MCF 10A (cell line): ENCODE measurements at regions not wholly inside any gene's neighbourhood (a gene's known extent, or its start where the extent isn't known, plus 50 kb on each side); places are given as distances from the start of the nearest gene placed in this dataset.

Source experiments
- BruUV-seq: library from RNA; stranded (reverse); fragments of 400-500 nt; replicated peaks from 2 replicates; lab custom pipeline; 2021; lab: Mats Ljungman, UMichigan
- CTCF ChIA-PET: fragments of 300-600 bp; sonication (Branson Sonifier 250); formaldehyde crosslinking; extraction: SDS; loops from one replicate; lab custom pipeline; 2021; ENCODE audit warnings: antibody characterized with exemption, inconsistent platforms; lab: Yijun Ruan, JAX
- POLR2A ChIA-PET: fragments of 300-600, 350-650 bp; sonication (Branson Sonifier 250); formaldehyde crosslinking; extraction: SDS; loops from one replicate; lab custom pipeline; 2020; ENCODE audit warnings: antibody characterized with exemption, inconsistent platforms; lab: Yijun Ruan, JAX
- DNase-seq: peaks from one replicate; pipeline ENCODE4 v3.0.0-alpha.2; 2018; ENCODE audit not compliant: unreplicated experiment
- H3K27ac Mint-ChIP-seq: one replicate; pipeline ENCODE4 v1.8.0; 2022; ENCODE audit warnings: mild to moderate bottlenecking, low read depth, mixed read lengths; ENCODE audit not compliant: unreplicated experiment
- H3K27me3 Mint-ChIP-seq: one replicate; pipeline ENCODE4 v1.8.0; 2022; ENCODE audit warnings: mixed read lengths; ENCODE audit not compliant: insufficient read depth, unreplicated experiment
- H3K36me3 Mint-ChIP-seq: one replicate; pipeline ENCODE4 v1.8.0; 2022; ENCODE audit warnings: mild to moderate bottlenecking, moderate library complexity, mixed read lengths; ENCODE audit not compliant: insufficient read depth, unreplicated experiment
- H3K4me1 Mint-ChIP-seq: one replicate; pipeline ENCODE4 v1.8.0; 2022; ENCODE audit warnings: mixed read lengths; ENCODE audit not compliant: insufficient read depth, unreplicated experiment
- H3K4me3 Mint-ChIP-seq: one replicate; pipeline ENCODE4 v1.8.0; 2022; ENCODE audit warnings: mild to moderate bottlenecking, moderate library complexity, mixed read lengths; ENCODE audit not compliant: unreplicated experiment
- H3K9me3 Mint-ChIP-seq: one replicate; pipeline ENCODE4 v1.8.0; 2022; ENCODE audit warnings: mixed read lengths; ENCODE audit not compliant: unreplicated experiment
- intact Hi-C: fragments of 100-400 bp; cut with micrococcal nuclease; formaldehyde crosslinking; loops from 2 replicates; pipeline ENCODE4 v1.14.1; 2022
- TF ChIP-seq, protein P1 (sequence below): fragments of 200-600 bp; IDR thresholded peaks from one replicate; pipeline ENCODE4 v1.8.0; 2022; ENCODE audit warnings: antibody characterized with exemption, mild to moderate bottlenecking; ENCODE audit not compliant: unreplicated experiment

DNA sequence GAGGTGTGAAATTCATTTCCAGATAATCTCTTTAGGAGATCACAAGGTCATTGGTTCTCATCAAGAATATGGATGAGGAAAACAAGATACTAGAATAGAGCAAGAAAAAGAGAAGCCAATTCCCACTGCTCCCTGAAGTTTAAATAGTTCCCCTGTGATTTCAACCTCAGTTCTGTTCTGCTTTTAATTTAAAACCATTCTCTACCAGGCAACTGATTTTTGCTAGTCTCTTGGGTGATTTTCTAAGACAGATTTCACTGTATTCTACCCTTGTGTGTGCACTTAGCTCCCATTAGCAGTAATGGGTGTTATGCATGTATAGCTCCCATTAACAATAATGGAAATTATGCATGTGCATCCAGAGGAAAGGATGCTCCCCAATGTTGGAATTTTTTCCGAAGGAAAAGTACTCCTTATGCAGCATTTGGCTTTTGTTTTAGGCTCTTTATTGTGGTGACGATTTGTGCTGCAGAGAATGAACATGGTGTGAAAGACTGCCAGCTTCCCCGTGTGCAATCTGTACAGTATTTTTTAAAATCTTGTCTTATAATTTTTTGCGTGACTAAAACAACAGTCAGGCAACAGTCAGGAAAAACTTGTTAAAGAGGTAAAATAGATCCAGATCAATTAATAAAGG, 144.0 kb upstream of the ZRANB2 start:
- Mint-ChIP-seq H3K4me3 (no peak overlapping the region), H3K4me1 (no peaks in the 10 kb centered on the region), H3K27ac (no peak overlapping the region), H3K27me3 (no peaks in the 10 kb centered on the region), H3K9me3 (peaks cover 7% of the 10 kb centered on the region), H3K36me3 (peaks cover 5% of the 10 kb centered on the region)
- POLR2A ChIA-PET: interaction anchor here (1.3 kb wide), 1 partner anchor 9 kb away, joined by 3 read pairs; no protein-coding TSS in a partner anchor
- CTCF ChIA-PET: no interaction called here
- DNase-seq: no peak
- intact Hi-C loops: no loop called here
- TF ChIP-seq, protein P1, sequence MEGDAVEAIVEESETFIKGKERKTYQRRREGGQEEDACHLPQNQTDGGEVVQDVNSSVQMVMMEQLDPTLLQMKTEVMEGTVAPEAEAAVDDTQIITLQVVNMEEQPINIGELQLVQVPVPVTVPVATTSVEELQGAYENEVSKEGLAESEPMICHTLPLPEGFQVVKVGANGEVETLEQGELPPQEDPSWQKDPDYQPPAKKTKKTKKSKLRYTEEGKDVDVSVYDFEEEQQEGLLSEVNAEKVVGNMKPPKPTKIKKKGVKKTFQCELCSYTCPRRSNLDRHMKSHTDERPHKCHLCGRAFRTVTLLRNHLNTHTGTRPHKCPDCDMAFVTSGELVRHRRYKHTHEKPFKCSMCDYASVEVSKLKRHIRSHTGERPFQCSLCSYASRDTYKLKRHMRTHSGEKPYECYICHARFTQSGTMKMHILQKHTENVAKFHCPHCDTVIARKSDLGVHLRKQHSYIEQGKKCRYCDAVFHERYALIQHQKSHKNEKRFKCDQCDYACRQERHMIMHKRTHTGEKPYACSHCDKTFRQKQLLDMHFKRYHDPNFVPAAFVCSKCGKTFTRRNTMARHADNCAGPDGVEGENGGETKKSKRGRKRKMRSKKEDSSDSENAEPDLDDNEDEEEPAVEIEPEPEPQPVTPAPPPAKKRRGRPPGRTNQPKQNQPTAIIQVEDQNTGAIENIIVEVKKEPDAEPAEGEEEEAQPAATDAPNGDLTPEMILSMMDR: no peak
- BruUV-seq: no TSS peak

DNA sequence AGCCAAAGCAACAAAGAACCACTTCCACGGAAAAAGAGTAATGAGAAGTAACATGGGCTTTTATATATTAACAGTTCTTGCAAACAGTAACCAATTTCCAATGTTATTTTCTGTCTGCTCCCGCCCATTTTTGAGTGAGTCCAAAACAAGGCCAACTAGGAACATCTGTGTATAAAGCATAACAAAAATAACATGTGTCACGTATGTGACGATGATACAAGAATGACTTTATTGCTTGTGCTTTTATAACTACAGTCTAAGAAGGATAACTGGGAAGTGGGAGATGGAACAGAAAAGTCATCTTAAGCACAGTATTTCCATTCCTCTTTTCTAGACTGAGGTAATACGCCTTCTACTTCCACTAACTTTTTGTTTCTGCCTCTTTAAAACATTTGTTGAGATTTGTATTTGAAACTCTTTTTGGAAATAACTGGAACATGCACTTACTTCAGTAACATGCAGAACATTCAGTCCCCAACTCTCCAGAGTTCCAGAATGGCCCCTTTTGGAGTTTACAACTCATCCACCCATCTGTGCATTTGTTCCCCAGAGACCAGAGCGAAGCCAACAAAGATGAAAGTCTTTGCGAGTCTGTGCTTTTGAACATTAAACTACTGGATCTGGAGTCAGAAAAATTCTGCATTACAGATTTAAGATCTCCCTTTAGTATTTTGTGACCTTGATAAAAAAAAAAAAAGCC, 143.0 kb upstream of the ZRANB2 start:
- no peaks in the 10 kb centered on the region for H3K27me3 Mint-ChIP-seq
- H3K4me3 Mint-ChIP-seq: no peak overlapping the region
- CTCF ChIA-PET: no interaction called here
- TF ChIP-seq, protein P1: no peak
- H3K4me1 Mint-ChIP-seq: no peaks in the 10 kb centered on the region
- POLR2A ChIA-PET: interaction anchor here (1.3 kb wide), 1 partner anchor 8 kb away, joined by 3 read pairs; no protein-coding TSS in a partner anchor
- H3K36me3 Mint-ChIP-seq: peaks cover 5% of the 10 kb centered on the region
- DNase-seq: no peak
- intact Hi-C loops: no loop called here
- no TSS peak for BruUV-seq
- peaks cover 7% of the 10 kb centered on the region for H3K9me3 Mint-ChIP-seq
- H3K27ac Mint-ChIP-seq: no peak overlapping the region

DNA sequence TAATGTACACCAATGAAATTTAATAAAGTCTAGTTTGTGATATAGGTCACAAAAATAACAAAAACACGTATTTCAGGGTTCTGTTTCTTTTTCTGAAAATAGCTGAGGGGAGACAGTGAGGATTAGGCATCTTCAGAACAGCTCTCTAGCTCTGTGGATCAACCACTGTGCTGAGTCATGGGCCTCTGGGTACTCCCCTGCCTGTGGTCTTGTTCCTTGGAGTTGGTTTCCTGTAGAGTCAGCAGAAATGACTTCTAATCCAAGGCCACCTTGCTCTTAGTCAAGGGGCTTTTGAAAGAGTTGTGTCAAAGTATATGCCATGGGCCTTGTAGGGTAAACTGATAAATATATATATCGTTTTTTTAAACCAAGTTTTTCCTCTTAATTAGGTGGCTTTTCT, 141.8 kb upstream of the ZRANB2 start:
- Mint-ChIP-seq H3K4me1 (no peaks in the 10 kb centered on the region), H3K27ac (no peak overlapping the region), H3K27me3 (no peaks in the 10 kb centered on the region), H3K4me3 (no peak overlapping the region), H3K36me3 (peaks cover 5% of the 10 kb centered on the region), H3K9me3 (peaks cover 7% of the 10 kb centered on the region)
- POLR2A ChIA-PET: no interaction called here
- intact Hi-C loops: no loop called here
- peak; percentile 11 for DNase-seq
- BruUV-seq: no TSS peak
- TF ChIP-seq, protein P1: no peak
- CTCF ChIA-PET: interaction anchor here (0.6 kb wide), 1 partner anchor 817 kb away, joined by 4 read pairs; no protein-coding TSS in a partner anchor

DNA sequence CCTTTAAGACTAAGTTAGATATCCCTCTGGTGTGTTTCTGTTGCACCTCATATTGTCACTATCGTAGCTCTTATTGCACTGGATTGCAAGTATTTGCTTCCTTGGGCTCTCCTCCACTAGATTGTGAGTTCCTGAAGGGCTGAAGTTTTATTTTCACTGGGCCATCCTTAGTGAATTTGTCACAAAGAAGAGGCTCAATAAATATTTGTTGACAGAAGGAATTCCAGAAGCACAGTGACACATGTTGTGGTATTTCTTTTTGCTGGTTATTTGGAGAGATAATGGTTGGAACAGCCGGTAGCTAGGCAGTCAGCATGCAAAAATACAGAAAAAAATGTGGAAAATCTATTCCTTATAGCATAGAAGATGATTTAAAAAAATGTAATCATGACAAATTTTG, 129.9 kb upstream of the ZRANB2 start:
- ChIA-PET CTCF (no interaction called here), POLR2A (interaction anchor here (1.0 kb wide), 1 partner anchor 21 kb away, joined by 3 read pairs; no protein-coding TSS in a partner anchor)
- intact Hi-C loops: no loop called here
- no peak for DNase-seq
- Mint-ChIP-seq H3K4me1 (no peaks in the 10 kb centered on the region), H3K4me3 (no peak overlapping the region), H3K9me3 (no peaks in the 10 kb centered on the region), H3K36me3 (no peaks in the 10 kb centered on the region), H3K27me3 (no peaks in the 10 kb centered on the region), H3K27ac (no peak overlapping the region)
- TF ChIP-seq, protein P1: no peak
- no TSS peak for BruUV-seq
